HK-2 (cell line): ENCODE measurements at regions not wholly inside any gene's neighbourhood (a gene's known extent, or its start where the extent isn't known, plus 50 kb on each side); places are given as distances from the start of the nearest gene placed in this dataset.

Source experiments
- DNase-seq: peaks from one replicate; pipeline ENCODE4 v3.0.0-alpha.2; 2018; ENCODE audit not compliant: unreplicated experiment

GRCh38 chr1:222040121-222040805 lies 298.4 kb upstream of the DUSP10 start:
- no peak for DNase-seq

DNA sequence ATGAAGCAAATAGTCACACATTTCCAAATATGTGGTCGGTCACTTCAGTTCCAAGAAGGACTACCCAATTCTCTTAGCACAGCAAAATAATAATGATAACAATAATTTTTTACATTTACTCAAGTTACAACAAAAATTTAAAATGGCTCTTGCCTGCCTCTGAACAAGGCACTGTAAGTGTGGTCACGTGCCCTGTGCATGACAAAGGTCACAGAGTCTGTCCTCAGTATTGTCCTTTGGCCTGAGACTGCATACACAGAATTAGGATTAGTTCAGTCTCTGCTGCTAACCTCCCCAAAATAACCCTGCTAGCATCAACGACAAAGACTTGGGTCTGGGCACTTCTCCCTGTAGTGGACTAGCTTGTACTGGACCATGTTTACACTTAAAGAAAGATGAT lies 297.1 kb upstream of the DUSP10 start:
- no peak for DNase-seq

GRCh38 chr1:222037720-222038119 lies 295.8 kb upstream of the DUSP10 start:
- DNase-seq, result no peak

- no peak for DNase-seq
Measured at GRCh38 chr1:222034790-222035189, 292.9 kb upstream of the DUSP10 start.

DNA sequence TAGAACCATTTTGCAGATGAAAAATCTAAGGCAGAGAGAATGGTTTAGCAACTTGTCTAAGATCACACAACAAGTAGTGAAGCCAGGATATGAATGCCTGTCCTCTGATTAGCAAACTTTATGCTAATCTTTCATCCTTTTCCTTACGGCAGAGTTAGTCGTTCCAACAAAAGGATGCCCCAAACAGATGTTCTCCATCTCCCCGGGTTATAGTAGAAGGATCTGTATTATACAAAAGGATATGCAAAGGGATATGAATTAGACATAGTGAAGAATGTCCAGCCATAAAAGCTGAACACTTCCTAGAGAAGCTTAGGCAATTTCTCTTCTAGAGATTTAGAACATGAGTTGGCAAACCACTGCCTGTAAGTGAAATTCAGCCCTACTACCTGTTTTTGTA lies 291.6 kb upstream of the DUSP10 start:
- no peak for DNase-seq

DNA sequence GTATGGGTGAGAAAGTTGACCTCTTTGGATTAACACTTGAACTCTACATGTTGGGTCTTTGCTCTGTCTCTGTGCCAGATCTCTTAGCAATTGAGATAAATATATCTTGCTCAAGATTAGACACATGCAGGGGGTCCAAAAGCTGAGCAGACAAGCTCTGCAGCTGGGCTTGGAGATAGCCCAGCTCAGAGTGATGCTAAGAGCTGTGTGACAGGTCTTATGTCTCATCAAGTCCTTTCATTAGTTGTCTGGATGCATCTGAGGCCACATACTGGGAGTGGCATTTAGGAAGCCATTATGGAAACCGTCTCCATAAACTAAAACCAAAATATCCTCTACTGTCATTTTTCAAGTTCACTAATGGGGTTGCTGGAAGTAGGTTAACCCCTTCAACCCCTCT lies 289.4 kb upstream of the DUSP10 start:
- DNase-seq, result no peak

DNA sequence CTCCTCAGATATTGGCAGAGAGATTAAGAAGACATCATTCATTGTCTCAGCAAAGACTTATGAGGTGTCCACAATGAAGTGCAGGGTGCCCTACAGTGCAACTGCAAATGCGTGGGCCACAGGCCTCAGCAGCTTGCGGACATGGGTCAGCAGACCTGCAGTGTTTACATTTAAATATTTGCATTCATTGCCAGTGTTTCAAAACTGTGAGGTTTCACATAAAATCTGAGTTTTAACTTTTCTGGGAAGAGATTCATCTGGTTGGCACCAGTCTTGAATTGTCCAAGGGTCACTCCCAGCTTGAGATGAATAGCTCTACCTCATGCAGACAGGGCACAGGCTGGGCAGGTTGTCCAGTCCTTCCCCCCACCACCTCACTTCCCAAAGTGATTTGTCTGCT lies 286.8 kb upstream of the DUSP10 start:
- no peak for DNase-seq

DNA sequence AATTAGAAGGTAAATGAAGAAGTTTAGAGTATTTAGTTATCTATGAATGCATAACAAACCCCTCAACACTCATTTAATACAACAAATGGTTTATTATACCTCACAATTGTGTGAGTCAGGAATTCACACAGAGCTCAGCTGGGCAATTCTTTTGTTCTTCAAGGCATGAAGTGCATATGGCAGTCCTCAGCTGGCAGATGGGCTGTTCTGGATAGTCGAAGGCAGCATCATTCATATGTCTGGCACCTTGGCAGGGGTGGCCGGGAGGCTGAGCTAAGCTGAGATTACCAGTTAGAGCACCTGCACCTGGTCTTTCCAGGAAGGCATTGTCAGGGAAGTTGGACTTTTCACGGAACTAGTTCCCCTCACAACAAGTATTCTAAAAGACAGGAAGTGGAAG lies 286.2 kb upstream of the DUSP10 start:
- DNase-seq, result no peak

- DNase-seq, result no peak
Measured at GRCh38 chr1:222026280-222026679, 284.4 kb upstream of the DUSP10 start.

DNA sequence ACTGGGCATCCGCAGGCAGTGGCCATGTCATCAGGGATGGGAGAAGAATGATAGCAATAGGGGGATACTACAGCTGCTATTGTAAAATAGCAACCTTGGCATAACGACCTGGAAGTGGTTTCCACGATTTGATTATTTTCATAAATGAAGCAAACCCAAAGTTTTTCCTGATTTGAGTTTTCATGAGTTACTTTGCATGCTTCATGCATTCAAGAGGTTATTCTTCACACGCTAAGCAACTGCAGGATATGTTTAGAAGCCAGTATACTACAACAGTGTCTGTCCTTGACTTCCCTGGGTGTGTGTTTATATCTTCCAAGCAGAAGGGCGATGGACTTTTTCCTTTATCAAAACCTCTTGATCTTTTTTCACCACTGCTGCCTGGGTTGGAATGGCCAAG lies 281.1 kb upstream of the DUSP10 start:
- no peak for DNase-seq

DNA sequence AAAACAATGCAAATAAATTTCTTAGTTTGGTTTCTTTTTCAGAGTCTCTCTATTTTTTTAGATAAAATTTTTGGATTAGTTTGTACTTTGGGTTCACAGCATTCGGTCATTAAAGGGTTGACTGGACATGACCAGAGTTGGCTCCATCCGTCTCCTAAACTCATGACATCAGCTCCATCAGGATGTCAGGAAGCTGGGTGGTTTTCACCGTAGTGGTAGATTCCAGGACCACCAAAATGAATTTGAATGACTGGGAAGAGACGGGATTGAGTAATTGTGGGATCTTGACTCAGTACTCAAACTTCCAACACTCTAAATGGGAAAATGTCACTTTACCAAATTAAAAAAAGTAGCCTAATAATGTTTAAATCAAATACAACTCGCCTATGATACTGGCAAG lies 279.2 kb upstream of the DUSP10 start:
- no peak for DNase-seq

DNA sequence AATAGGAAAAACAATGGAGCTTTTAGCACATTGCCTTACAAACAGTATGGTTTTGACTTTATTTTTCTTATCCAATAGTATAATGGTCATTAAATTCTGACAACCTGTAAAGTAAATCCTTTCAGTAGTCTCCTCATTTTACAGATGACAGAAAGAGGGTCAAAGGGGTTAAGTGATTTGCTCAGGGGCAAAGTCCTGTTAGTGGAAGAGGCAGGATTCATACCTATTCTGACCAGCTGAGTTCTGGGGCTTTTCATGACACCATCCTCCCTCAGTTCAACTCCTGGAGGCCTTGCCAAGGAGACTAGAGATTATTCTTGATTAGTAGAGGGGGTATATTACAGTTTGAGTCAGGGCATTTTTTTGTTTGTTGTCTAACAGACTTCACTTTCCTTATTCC lies 278.7 kb upstream of the DUSP10 start:
- DNase-seq, result no peak

DNA sequence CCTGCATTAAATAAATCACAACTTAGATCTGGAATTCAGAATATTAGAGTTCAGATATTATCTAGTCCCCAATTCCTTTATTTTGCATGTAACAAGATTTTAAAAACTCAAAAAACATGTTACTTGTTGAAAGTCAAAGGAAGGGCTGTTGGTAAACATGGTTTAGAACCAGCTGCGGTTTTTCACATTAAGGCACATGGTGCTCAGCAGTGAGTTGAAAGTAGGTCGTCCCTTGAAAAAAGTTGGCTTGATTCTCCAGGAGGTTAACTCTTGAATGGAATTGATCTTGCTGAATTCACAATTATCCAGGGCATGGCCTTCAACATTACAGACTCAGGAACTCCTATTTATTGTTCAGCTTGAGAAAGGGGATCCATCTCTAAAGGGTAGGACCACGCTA lies 277.1 kb upstream of the DUSP10 start:
- no peak for DNase-seq

DNA sequence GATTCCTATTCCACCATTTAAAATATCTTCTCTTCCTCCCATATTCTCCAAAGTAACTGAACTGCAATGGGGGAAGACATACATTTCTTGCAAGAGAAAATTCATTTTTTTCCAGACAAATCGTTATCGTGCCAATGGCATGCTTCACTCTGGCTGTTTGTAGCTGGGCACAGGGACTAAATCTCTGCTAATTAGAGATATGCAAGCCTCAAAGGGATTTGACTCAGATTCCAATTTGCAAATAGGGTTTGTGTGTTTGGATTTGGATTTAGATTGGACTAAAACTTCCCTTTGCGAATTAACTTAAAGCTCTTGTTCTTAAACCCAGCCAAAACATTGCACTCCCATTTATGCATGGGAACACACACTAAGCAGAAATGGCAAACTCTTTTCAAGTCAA lies 276.2 kb upstream of the DUSP10 start:
- no peak for DNase-seq

- DNase-seq, result no peak
Measured at GRCh38 chr1:222015686-222016085, 273.8 kb upstream of the DUSP10 start.

DNA sequence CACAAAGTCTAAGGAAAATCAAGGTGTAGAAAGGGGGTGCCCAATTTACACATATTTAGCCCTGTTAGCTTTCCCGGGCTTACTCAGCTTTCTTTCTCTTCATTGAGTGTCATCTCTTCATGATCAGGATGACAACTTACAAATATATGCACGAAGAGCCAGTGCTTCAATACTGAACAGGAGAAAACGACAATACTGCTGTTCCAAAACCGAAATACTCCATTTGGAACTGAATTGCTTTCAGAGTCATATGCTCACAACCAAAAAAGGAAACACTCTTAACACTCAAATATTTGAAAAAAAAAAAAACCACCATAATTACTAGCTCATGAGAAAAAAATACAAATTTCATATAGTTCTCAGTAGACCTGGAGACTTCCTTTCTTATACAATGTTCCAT lies 272.1 kb upstream of the DUSP10 start:
- no peak for DNase-seq

DNA sequence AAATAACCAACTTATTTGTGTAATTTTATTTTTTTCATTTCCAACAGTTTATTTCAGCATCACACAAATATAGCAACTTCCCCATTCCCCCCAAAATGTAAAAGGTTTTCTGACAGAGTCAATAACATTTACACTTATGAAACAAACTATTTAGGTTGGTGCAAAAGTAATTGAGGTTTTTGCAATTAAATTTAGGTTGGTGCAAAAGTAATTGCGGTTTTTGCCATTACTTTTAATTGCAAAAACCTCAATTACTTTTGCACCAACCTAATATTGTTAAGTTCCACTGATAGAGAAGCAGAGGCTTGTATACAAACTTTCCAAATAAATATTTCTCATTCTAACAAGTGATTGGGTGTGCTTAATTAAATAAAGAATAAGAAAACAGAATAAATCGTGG lies 270.9 kb upstream of the DUSP10 start:
- DNase-seq, result no peak

DNA sequence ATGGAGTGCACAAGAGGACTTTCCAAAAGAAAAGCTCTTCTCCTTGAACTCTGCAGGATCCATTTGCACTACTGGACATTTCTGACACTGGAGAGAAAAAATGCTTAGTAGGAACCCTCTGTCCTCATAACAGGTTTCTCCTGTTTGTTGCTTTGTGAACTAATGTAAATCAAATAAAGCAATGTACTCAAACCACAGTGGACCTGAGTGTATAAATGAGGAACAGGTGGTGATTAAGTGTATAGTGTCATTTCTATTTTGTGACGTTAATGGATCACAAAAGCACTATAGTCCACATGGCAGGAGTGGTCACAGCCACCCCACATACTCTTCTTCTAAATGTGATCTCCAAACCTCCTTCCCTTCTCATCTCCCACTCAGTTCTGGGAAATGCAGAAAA lies 268.4 kb upstream of the DUSP10 start:
- DNase-seq, result no peak

GRCh38 chr1:222009105-222009730 lies 267.3 kb upstream of the DUSP10 start:
- DNase-seq, result no peak

DNA sequence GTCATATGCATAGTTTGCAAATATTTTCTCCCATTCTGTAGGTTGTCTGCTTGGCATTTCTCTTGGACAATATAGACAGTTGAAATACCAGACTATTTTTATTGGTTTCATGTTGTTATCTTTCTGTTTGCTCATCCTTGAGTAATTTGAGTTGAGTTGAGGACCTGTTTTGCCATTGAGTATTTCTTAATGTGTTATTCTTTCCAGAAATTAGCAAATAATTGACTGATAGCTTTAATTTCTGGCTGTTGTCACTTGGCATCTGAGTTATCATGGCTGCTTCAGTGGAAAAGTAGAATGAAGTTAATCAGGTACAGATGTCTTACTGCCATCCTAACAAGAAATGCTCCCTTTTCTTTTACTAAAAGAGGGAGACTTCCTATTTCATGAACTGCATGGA lies 264.8 kb upstream of the DUSP10 start:
- DNase-seq, result no peak

- no peak for DNase-seq
Measured at GRCh38 chr1:222004784-222005183, 262.9 kb upstream of the DUSP10 start.

GRCh38 chr1:222004034-222004433 lies 262.1 kb upstream of the DUSP10 start:
- no peak for DNase-seq

DNA sequence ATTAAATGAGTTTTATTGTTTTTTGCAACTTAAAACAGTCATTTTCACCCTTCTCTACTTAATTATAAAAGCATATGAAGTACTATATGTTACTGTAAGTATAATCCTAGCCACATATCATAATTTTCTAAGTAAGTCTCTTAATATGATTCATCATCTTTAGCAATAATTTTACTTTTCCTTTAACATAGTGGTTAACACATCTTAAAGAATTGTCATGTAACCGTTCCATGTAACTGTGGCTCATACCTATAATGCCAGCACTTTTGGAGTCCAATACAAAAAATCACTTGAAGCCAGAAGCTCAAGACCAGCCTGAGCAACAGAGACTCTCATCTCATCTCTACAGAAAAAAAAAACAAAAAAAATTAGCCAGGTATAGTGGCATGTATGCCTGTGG lies 260.6 kb upstream of the DUSP10 start:
- no peak for DNase-seq

DNA sequence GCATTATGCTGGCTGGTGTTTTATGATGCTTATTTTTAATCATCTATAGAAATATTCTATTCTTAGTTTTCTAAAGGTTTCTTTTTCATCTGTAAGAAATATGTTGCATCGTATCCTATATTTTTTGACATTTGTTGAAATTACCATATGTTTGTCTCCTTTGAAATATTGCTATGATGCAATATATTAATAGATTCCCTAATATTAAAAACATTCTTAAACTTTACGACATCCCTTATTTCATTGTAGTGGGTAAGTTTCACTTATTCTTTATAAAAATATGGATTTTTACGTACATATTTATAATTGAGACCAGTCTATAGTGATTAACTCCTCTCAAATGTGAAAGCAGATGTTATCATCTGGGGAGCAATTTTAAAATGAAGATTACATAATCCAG lies 258.2 kb upstream of the DUSP10 start:
- DNase-seq, result no peak
